ENCODE measurements at regions not wholly inside any gene's neighbourhood (a gene's known extent, or its start where the extent isn't known, plus 50 kb on each side); places are given as distances from the start of the nearest gene placed in this dataset.
A peak's percentile ranks its signal among the peaks of the same experiment; 100 is the strongest.
"Not testable (repeated sequence)": the region's sequence is repeated elsewhere in the genome, so short reads cannot be mapped to it uniquely, and the experiment has no call there.

GRCh38 chr2:176427549-176427948 is 158.3 kb downstream of the MTX2 start:
- DNase-seq, result no peak

GRCh38 chr2:176428944-176429469 is 159.8 kb downstream of the MTX2 start:
- DNase-seq, result not testable (repeated sequence)

GRCh38 chr2:176432434-176432833 is 163.2 kb downstream of the MTX2 start:
- no peak for DNase-seq

GRCh38 chr2:176435729-176436128 is 166.5 kb downstream of the MTX2 start:
- no peak for DNase-seq

- peak; percentile 50 for DNase-seq
Observed at GRCh38 chr2:176443946-176444345, 174.7 kb downstream of the MTX2 start.

- DNase-seq, result peak; percentile 61
Observed at GRCh38 chr2:176445956-176446355, 176.7 kb downstream of the MTX2 start.

GRCh38 chr2:176446718-176447414 is 177.6 kb downstream of the MTX2 start:
- no peak for DNase-seq

- no peak for DNase-seq
Observed at GRCh38 chr2:176447616-176448015, 178.4 kb downstream of the MTX2 start.

- DNase-seq, result no peak
Observed at GRCh38 chr2:176449852-176450251, 180.6 kb downstream of the MTX2 start.

GRCh38 chr2:176453784-176454183 is 184.5 kb downstream of the MTX2 start:
- no peak for DNase-seq

GRCh38 chr2:176454893-176455815 is 185.9 kb downstream of the MTX2 start:
- DNase-seq, result peak; percentile 72

- DNase-seq, result peak; percentile 33
Observed at GRCh38 chr2:176455816-176456291, 186.6 kb downstream of the MTX2 start.

- DNase-seq, result no peak
Observed at GRCh38 chr2:176457481-176457880, 188.2 kb downstream of the MTX2 start.

GRCh38 chr2:176461098-176461808 is 192.0 kb downstream of the MTX2 start:
- peak; percentile 82 for DNase-seq

- peak; percentile 22 for DNase-seq
Observed at GRCh38 chr2:176461809-176462670, 192.8 kb downstream of the MTX2 start.

GRCh38 chr2:176463546-176463945 is 194.3 kb downstream of the MTX2 start:
- DNase-seq, result no peak

GRCh38 chr2:176464886-176465564 is 195.8 kb downstream of the MTX2 start:
- no peak for DNase-seq

- no peak for DNase-seq
Observed at GRCh38 chr2:176466918-176467452, 197.7 kb downstream of the MTX2 start.

- DNase-seq, result no peak
Observed at GRCh38 chr2:176467595-176467994, 198.4 kb downstream of the MTX2 start.

- DNase-seq, result peak; percentile 30
Observed at GRCh38 chr2:176468457-176469113, 199.3 kb downstream of the MTX2 start.
